Spleen (tissue), 7 donors: ENCODE measurements at regions not wholly inside any gene's neighbourhood (a gene's known extent, or its start where the extent isn't known, plus 50 kb on each side); places are given as distances from the start of the nearest gene placed in this dataset.

Experiments
- CTCF ChIP-seq, 11 experiments: fragments of 200-600 bp in 7 of 11; fragments of 450-650 bp in 4 of 11; sonication (generic) in 4 of 11; IDR thresholded peaks in 8 of 11; conservative IDR thresholded peaks in 3 of 11; 1 replicate in 7 of 11; 2 replicates in 4 of 11; pipeline versions ENCODE4 v1.4.0 to v1.8.0; 2016 to 2021; ENCODE audit warnings: antibody characterized with exemption in 11 of 11, inconsistent platforms in 4 of 11, mild to moderate bottlenecking in 1 of 11
- POLR2A ChIP-seq, 3 donors: fragments of 450-650 bp; IDR thresholded peaks; one replicate each; pipeline ENCODE4 v1.5.1; 2017; ENCODE audit warnings: antibody characterized with exemption in 3 of 3, mild to moderate bottlenecking in 1 of 3
- POLR2AphosphoS5 ChIP-seq, 3 donors: sonication (generic); formaldehyde crosslinking; IDR thresholded peaks; one replicate each; pipeline ENCODE4 v1.5.1; 2017; ENCODE audit warnings: antibody characterized with exemption in 3 of 3
- donor health status: DM: no; HTN: no; CAD: no; lungs with moderate emphysema.
- donor health status: DM: no; HTN: no; CAD: no.
- donor health status: DM: no; HTN: no; CAD: no.

- TF ChIP-seq CTCF (IDR thresholded peaks at IDR 0.05 in 8 of 11, conservative IDR thresholded peaks at IDR 0.05 in 3 of 11) (no peak), POLR2AphosphoS5 (IDR thresholded peaks at IDR 0.05) (no peak), POLR2A (IDR thresholded peaks at IDR 0.05) (no peak)
Observed at GRCh38 chr5:172561151-172561550, 79.9 kb upstream of the NEURL1B start.
